HepG2 (cell line): ENCODE measurements at regions not wholly inside any gene's neighbourhood (a gene's known extent, or its start where the extent isn't known, plus 50 kb on each side); places are given as distances from the start of the nearest gene placed in this dataset.

Source experiments
- ATAC-seq: fragments of 200-7000 bp; cut with Tn5 transposase; 3 replicates; pipeline ENCODE4 v1.9.1; 2020; ENCODE audit warnings: mild to moderate bottlenecking, moderate library complexity
- BruUV-seq: library from RNA; stranded (reverse); fragments of 400-500 nt; replicated peaks from 2 replicates; lab custom pipeline; 2021; lab: Mats Ljungman, UMichigan
- CTCF ChIA-PET: fragments of 300-600 bp; formaldehyde crosslinking; extraction: SDS; loops from one replicate; lab custom pipeline; 2021; ENCODE audit warnings: low total read pairs, inconsistent platforms, low intra/inter-chr PET ratio; lab: Yijun Ruan, JAX
- POLR2A ChIA-PET: fragments of 350-600 bp; sonication (Branson Sonifier 250); formaldehyde crosslinking; loops from one replicate; lab custom pipeline; 2020; ENCODE audit warnings: antibody characterized with exemption, inconsistent platforms; lab: Yijun Ruan, JAX
- DNase-seq: peaks from one replicate; pipeline ENCODE4 v3.0.0-alpha.2; 2015; ENCODE audit warnings: low spot score
- FAIRE-seq: peaks from 3 replicates; lab custom pipeline; 2011; peaks lifted over from hg19 to GRCh38; lab: Jason Lieb, UNC
- H2AFZ ChIP-seq: one replicate; pipeline ENCODE4 v1.6.1; 2011; ENCODE audit warnings: low read length, inconsistent platforms
- H3K27ac ChIP-seq: fragments of 300-600 bp; 3 replicates; pipeline ENCODE4 v1.8.0; 2011; ENCODE audit warnings: mixed run types, mild to moderate bottlenecking, mixed read lengths, low read length, inconsistent platforms; ENCODE audit not compliant: insufficient read depth; ENCODE audit errors: extremely low read length
- H3K27me3 ChIP-seq, 2 experiments: fragments of 200-600 bp in 1 of 2; 2 replicates in 1 of 2; 3 replicates in 1 of 2; pipeline versions ENCODE4 v1.6.0 to v1.8.0; 2011; ENCODE audit warnings: low read length in 2 of 2, mild to moderate bottlenecking in 2 of 2, moderate library complexity in 2 of 2, inconsistent platforms in 1 of 2; ENCODE audit not compliant: insufficient read depth in 2 of 2, control insufficient read depth in 1 of 2
- H3K36me3 ChIP-seq, 2 experiments: fragments of 200-600 bp in 1 of 2; replicated peaks in 1 of 2; 2 replicates in 1 of 2; 3 replicates in 1 of 2; pipeline versions ENCODE4 v1.5.1 to v1.8.0; 2011; ENCODE audit warnings: low read length in 2 of 2, inconsistent platforms in 1 of 2; ENCODE audit not compliant: insufficient read depth in 2 of 2, control insufficient read depth in 1 of 2
- H3K4me1 ChIP-seq: 2 replicates; pipeline ENCODE4 v1.5.1; 2012; ENCODE audit warnings: low read length, inconsistent platforms; ENCODE audit not compliant: insufficient read depth
- H3K4me2 ChIP-seq: 2 replicates; pipeline ENCODE4 v1.6.0; 2011; ENCODE audit warnings: low read depth, low read length, inconsistent platforms
- H3K4me3 ChIP-seq, 3 experiments: fragments of 200-600 bp in 1 of 3; sonication (generic), shearing (Covaris generic) in 1 of 3; replicated peaks in 1 of 3; 2 replicates each; pipeline ENCODE4 v1.5.1; 2011 to 2016; ENCODE audit warnings: low read length in 3 of 3, inconsistent platforms in 2 of 3, low read depth in 2 of 3, mild to moderate bottlenecking in 2 of 3, control low read depth in 1 of 3, mixed read lengths in 1 of 3; ENCODE audit not compliant: insufficient read depth in 1 of 3
- H3K79me2 ChIP-seq: one replicate; pipeline ENCODE4 v1.6.1; 2011; ENCODE audit warnings: low read length, inconsistent platforms; ENCODE audit not compliant: insufficient read depth
- H3K9ac ChIP-seq: 2 replicates; pipeline ENCODE4 v1.6.0; 2011; ENCODE audit warnings: mild to moderate bottlenecking, low read depth, low read length, inconsistent platforms; ENCODE audit not compliant: insufficient read depth
- H3K9me3 ChIP-seq: 2 replicates; pipeline ENCODE4 v1.5.1; 2012; ENCODE audit warnings: mild to moderate bottlenecking, low read length
- H4K20me1 ChIP-seq: 2 replicates; pipeline ENCODE4 v1.6.0; 2011; ENCODE audit warnings: inconsistent platforms, mild to moderate bottlenecking, low read length, moderate library complexity; ENCODE audit not compliant: insufficient read depth
- ADNP ChIP-seq: sonication (generic); formaldehyde crosslinking; IDR thresholded peaks from 2 replicates; pipeline ENCODE4 v1.4.0; 2020; ENCODE audit warnings: missing genetic modification reagents
- GTF3A ChIP-seq: sonication (generic); formaldehyde crosslinking; conservative IDR thresholded peaks from 2 replicates; pipeline ENCODE4 v1.4.0; 2020; ENCODE audit warnings: mild to moderate bottlenecking, missing genetic modification reagents
- HHEX ChIP-seq: IDR thresholded peaks from 2 replicates; pipeline ENCODE4 v1.6.1; 2016; ENCODE audit warnings: control low read depth
- MIER2 ChIP-seq: IDR thresholded peaks from 2 replicates; pipeline ENCODE4 v1.6.1; 2016; ENCODE audit warnings: missing biosample characterization, missing genetic modification reagents
- NFE2 ChIP-seq: sonication (generic); formaldehyde crosslinking; IDR thresholded peaks from 2 replicates; pipeline ENCODE4 v1.4.0; 2020; ENCODE audit warnings: missing genetic modification reagents
- PHB2 ChIP-seq: fragments of 450-650 bp; IDR thresholded peaks from 2 replicates; pipeline ENCODE4 v1.6.1; 2018; ENCODE audit not compliant: partially characterized antibody
- RARA ChIP-seq: IDR thresholded peaks from 2 replicates; pipeline ENCODE4 v1.6.1; 2016; ENCODE audit warnings: missing genetic modification reagents, missing compliant biosample characterization
- RXRA ChIP-seq: sonication (generic); formaldehyde crosslinking; IDR thresholded peaks from 2 replicates; pipeline ENCODE4 v1.5.1; 2020; ENCODE audit warnings: missing genetic modification reagents
- TEAD2 ChIP-seq: sonication (generic); formaldehyde crosslinking; IDR thresholded peaks from 2 replicates; pipeline ENCODE4 v1.9.0; 2021; ENCODE audit warnings: missing genetic modification reagents
- ZFP41 ChIP-seq: sonication (generic); formaldehyde crosslinking; IDR thresholded peaks from 2 replicates; pipeline ENCODE4 v1.4.0; 2020; ENCODE audit warnings: mild to moderate bottlenecking, missing genetic modification reagents, borderline replicate concordance
- ZNF101 ChIP-seq: sonication (generic); formaldehyde crosslinking; IDR thresholded peaks from 2 replicates; pipeline ENCODE4 v1.4.0; 2020; ENCODE audit warnings: mild to moderate bottlenecking, low read depth, missing genetic modification reagents, borderline replicate concordance
- ZNF124 ChIP-seq: sonication (generic); formaldehyde crosslinking; IDR thresholded peaks from 2 replicates; pipeline ENCODE4 v1.4.0; 2020; ENCODE audit warnings: missing genetic modification reagents
- ZNF224 ChIP-seq: sonication (generic); formaldehyde crosslinking; IDR thresholded peaks from 2 replicates; pipeline ENCODE4 v1.5.0; 2020; ENCODE audit warnings: mild to moderate bottlenecking, missing genetic modification reagents
- ZNF761 ChIP-seq: sonication (generic); formaldehyde crosslinking; conservative IDR thresholded peaks from 2 replicates; pipeline ENCODE4 v1.4.0; 2020; ENCODE audit warnings: mild to moderate bottlenecking, missing genetic modification reagents
- WGBS: methylation state at CpG from one replicate; pipeline ENCODE4 v1.1.6; 2017; ENCODE audit warnings: low lambda C conversion rate; 5-methylcytosine and 5-hydroxymethylcytosine counted together
- in situ Hi-C: cut with HindIII; loops from 2 replicates; pipeline ENCODE4 v1.10.0; 2017; ENCODE audit warnings: low pct_unique_long_range_greater_than_20kb; ENCODE audit not compliant: extremely low pct_ligation_motif_present
- intact Hi-C: fragments of 100-400 bp; cut with micrococcal nuclease; formaldehyde crosslinking; loops from one replicate; pipeline ENCODE4 v1.10.0; 2022; ENCODE audit not compliant: unreplicated experiment
- TF ChIP-seq, protein P1 (sequence below): sonication (generic); formaldehyde crosslinking; IDR thresholded peaks from 2 replicates; pipeline ENCODE4 v1.4.0; 2020; ENCODE audit warnings: missing genetic modification reagents
- TF ChIP-seq, protein P2 (sequence below): sonication (generic); formaldehyde crosslinking; IDR thresholded peaks from 2 replicates; pipeline ENCODE4 v1.5.0; 2020; ENCODE audit warnings: missing genetic modification reagents
- TF ChIP-seq, protein P3 (sequence below): sonication (generic); formaldehyde crosslinking; IDR thresholded peaks from 2 replicates; pipeline ENCODE4 v1.5.0; 2020; ENCODE audit warnings: missing genetic modification reagents
- TF ChIP-seq, protein P4 (sequence below): IDR thresholded peaks from 2 replicates; pipeline ENCODE4 v1.6.1; 2012; ENCODE audit warnings: inconsistent platforms
- TF ChIP-seq, protein P5 (sequence below): sonication (generic); formaldehyde crosslinking; conservative IDR thresholded peaks from 2 replicates; pipeline ENCODE4 v1.5.0; 2020; ENCODE audit warnings: missing genetic modification reagents
- TF ChIP-seq, protein P6 (sequence below): sonication (generic); formaldehyde crosslinking; IDR thresholded peaks from 2 replicates; pipeline ENCODE4 v1.4.0; 2020; ENCODE audit warnings: mild to moderate bottlenecking, missing genetic modification reagents

DNA sequence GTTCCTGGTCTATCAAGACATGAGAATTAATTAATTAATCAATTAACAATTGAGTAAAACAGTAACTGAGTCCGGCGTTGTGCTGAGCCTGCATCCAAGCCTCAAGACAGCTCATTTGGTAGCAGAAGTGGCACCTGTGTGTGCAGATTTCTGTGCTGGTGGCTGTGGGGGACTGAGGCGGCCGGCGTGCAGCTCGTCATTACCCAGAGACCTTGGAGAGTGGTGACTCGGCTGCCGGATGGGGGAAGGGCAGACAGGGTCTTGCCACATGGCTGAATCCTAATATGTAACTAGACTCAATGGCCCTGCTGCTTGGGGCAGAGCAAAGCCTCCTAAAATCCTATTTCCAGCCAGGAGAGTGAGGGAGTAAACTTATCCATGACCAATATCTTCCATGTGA is 510.2 kb downstream of the TCERG1L start:
- Histone ChIP-seq H3K79me2 (no peaks in the 10 kb centered on the region), H3K27me3 (peaks cover 0 to 28% of the 10 kb centered on the region in 2 experiments; a peak in 3 of 5 replicates), H3K4me3 (no peak overlapping the region), H3K27ac (no peak overlapping the region), H3K9ac (no peak overlapping the region), H3K4me1 (no peaks in the 10 kb centered on the region), H3K9me3 (no peaks in the 10 kb centered on the region), H3K4me2 (no peak overlapping the region), H3K36me3 (no peaks in the 10 kb centered on the region), H2AFZ (no peak overlapping the region), H4K20me1 (no peaks in the 10 kb centered on the region)
- no TSS peak for BruUV-seq
- intact Hi-C loops (no loop called here), in situ Hi-C loops (no loop called here)
- no peak for DNase-seq
- FAIRE-seq = no peak
- 26% methylated on average over 7 of the region's 8 CpGs for WGBS
- ChIA-PET CTCF (no interaction called here), POLR2A (no interaction called here)
- TF ChIP-seq ADNP (CRISPR knock-in tag) (no peak), TEAD2 (no peak), GTF3A (no peak), ZNF761 (CRISPR knock-in tag) (no peak), RXRA (no peak), ZNF224 (no peak), NFE2 (CRISPR knock-in tag) (no peak), ZNF101 (CRISPR knock-in tag) (no peak), RARA (no peak), ZNF124 (CRISPR knock-in tag) (no peak), PHB2 (no peak), HHEX (CRISPR knock-in tag) (no peak), MIER2 (CRISPR knock-in tag) (no peak), ZFP41 (CRISPR knock-in tag) (no peak)
- TF ChIP-seq, protein P1, sequence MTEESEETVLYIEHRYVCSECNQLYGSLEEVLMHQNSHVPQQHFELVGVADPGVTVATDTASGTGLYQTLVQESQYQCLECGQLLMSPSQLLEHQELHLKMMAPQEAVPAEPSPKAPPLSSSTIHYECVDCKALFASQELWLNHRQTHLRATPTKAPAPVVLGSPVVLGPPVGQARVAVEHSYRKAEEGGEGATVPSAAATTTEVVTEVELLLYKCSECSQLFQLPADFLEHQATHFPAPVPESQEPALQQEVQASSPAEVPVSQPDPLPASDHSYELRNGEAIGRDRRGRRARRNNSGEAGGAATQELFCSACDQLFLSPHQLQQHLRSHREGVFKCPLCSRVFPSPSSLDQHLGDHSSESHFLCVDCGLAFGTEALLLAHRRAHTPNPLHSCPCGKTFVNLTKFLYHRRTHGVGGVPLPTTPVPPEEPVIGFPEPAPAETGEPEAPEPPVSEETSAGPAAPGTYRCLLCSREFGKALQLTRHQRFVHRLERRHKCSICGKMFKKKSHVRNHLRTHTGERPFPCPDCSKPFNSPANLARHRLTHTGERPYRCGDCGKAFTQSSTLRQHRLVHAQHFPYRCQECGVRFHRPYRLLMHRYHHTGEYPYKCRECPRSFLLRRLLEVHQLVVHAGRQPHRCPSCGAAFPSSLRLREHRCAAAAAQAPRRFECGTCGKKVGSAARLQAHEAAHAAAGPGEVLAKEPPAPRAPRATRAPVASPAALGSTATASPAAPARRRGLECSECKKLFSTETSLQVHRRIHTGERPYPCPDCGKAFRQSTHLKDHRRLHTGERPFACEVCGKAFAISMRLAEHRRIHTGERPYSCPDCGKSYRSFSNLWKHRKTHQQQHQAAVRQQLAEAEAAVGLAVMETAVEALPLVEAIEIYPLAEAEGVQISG (CRISPR knock-in tag) = no peak
- TF ChIP-seq, protein P2, sequence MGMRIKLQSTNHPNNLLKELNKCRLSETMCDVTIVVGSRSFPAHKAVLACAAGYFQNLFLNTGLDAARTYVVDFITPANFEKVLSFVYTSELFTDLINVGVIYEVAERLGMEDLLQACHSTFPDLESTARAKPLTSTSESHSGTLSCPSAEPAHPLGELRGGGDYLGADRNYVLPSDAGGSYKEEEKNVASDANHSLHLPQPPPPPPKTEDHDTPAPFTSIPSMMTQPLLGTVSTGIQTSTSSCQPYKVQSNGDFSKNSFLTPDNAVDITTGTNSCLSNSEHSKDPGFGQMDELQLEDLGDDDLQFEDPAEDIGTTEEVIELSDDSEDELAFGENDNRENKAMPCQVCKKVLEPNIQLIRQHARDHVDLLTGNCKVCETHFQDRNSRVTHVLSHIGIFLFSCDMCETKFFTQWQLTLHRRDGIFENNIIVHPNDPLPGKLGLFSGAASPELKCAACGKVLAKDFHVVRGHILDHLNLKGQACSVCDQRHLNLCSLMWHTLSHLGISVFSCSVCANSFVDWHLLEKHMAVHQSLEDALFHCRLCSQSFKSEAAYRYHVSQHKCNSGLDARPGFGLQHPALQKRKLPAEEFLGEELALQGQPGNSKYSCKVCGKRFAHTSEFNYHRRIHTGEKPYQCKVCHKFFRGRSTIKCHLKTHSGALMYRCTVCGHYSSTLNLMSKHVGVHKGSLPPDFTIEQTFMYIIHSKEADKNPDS (CRISPR knock-in tag) = no peak
- TF ChIP-seq, protein P3, sequence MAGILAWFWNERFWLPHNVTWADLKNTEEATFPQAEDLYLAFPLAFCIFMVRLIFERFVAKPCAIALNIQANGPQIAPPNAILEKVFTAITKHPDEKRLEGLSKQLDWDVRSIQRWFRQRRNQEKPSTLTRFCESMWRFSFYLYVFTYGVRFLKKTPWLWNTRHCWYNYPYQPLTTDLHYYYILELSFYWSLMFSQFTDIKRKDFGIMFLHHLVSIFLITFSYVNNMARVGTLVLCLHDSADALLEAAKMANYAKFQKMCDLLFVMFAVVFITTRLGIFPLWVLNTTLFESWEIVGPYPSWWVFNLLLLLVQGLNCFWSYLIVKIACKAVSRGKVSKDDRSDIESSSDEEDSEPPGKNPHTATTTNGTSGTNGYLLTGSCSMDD = no peak
- TF ChIP-seq, protein P4, sequence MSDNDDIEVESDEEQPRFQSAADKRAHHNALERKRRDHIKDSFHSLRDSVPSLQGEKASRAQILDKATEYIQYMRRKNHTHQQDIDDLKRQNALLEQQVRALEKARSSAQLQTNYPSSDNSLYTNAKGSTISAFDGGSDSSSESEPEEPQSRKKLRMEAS = no peak
- TF ChIP-seq, protein P5, sequence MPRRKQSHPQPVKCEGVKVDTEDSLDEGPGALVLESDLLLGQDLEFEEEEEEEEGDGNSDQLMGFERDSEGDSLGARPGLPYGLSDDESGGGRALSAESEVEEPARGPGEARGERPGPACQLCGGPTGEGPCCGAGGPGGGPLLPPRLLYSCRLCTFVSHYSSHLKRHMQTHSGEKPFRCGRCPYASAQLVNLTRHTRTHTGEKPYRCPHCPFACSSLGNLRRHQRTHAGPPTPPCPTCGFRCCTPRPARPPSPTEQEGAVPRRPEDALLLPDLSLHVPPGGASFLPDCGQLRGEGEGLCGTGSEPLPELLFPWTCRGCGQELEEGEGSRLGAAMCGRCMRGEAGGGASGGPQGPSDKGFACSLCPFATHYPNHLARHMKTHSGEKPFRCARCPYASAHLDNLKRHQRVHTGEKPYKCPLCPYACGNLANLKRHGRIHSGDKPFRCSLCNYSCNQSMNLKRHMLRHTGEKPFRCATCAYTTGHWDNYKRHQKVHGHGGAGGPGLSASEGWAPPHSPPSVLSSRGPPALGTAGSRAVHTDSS (CRISPR knock-in tag) = no peak
- TF ChIP-seq, protein P6, sequence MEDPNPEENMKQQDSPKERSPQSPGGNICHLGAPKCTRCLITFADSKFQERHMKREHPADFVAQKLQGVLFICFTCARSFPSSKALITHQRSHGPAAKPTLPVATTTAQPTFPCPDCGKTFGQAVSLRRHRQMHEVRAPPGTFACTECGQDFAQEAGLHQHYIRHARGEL (CRISPR knock-in tag) = no peak
- no peak for ATAC-seq
